Upper lobe of left lung (tissue), 6 donors: ENCODE measurements at regions not wholly inside any gene's neighbourhood (a gene's known extent, or its start where the extent isn't known, plus 50 kb on each side); places are given as distances from the start of the nearest gene placed in this dataset.

Source experiments
- ATAC-seq, 2 donors: fragments of 200-7000 bp; cut with Tn5 transposase; one replicate each; pipeline ENCODE4 v1.9.1; 2022; ENCODE audit warnings: mild to moderate bottlenecking in 2 of 2, moderate library complexity in 2 of 2; ENCODE audit not compliant: low FRiP score in 2 of 2
- DNase-seq, 2 donors: peaks; one replicate each; pipeline ENCODE4 v3.0.0-alpha.2; 2019 to 2020
- H3K27ac ChIP-seq, 4 donors: fragments of 200-600 bp; sonication (generic); one replicate each; pipeline ENCODE4 v1.5.1; 2016 to 2019
- H3K27me3 ChIP-seq, 4 donors: fragments of 200-600 bp; sonication (generic); one replicate each; pipeline ENCODE4 v1.5.1; 2017 to 2019
- H3K36me3 ChIP-seq, 4 donors: fragments of 200-600 bp; sonication (generic); one replicate each; pipeline ENCODE4 v1.5.1; 2016 to 2019
- H3K4me1 ChIP-seq, 4 donors: fragments of 200-600 bp; sonication (generic); one replicate each; pipeline ENCODE4 v1.5.1; 2018 to 2019
- H3K4me3 ChIP-seq, 4 donors: fragments of 200-600 bp; sonication (generic); one replicate each; pipeline ENCODE4 v1.5.1; 2017 to 2019; ENCODE audit warnings: mild to moderate bottlenecking in 2 of 4, moderate library complexity in 1 of 4
- H3K9me3 ChIP-seq, 4 donors: fragments of 200-600 bp; sonication (generic); one replicate each; pipeline ENCODE4 v1.5.1; 2018 to 2019
- CTCF ChIP-seq, 6 experiments: fragments of 450-650 bp in 4 of 6; fragments of 200-600 bp in 2 of 6; sonication (generic) in 2 of 6; IDR thresholded peaks; one replicate each; pipeline ENCODE4 v1.5.1; 2016 to 2019; ENCODE audit warnings: antibody characterized with exemption in 6 of 6
- EP300 ChIP-seq, 4 donors: sonication (generic); formaldehyde crosslinking; IDR thresholded peaks; one replicate each; pipeline ENCODE4 v1.5.1; 2017; ENCODE audit warnings: antibody characterized with exemption in 4 of 4, control low read depth in 2 of 4
- POLR2A ChIP-seq, 4 donors: fragments of 450-650 bp; IDR thresholded peaks; one replicate each; pipeline ENCODE4 v1.5.1; 2016 to 2017; ENCODE audit warnings: antibody characterized with exemption in 4 of 4, mild to moderate bottlenecking in 2 of 4
- POLR2AphosphoS5 ChIP-seq, 2 donors: sonication (generic); formaldehyde crosslinking; IDR thresholded peaks; one replicate each; pipeline ENCODE4 v1.5.1; 2017; ENCODE audit warnings: antibody characterized with exemption in 2 of 2
- WGBS, 2 donors: methylation state at CpG; one replicate each; pipeline ENCODE4 v1.1.5; 2017 to 2018; 5-methylcytosine and 5-hydroxymethylcytosine counted together
- donor health status: DM: no; HTN: no; CAD: no; lungs with moderate emphysema.
- donor health status: DM: no; HTN: yes; CAD: no; lungs with severe emphysema.

GRCh38 chr13:74444864-74445479 is 310.8 kb upstream of the KLF12 start:
- Histone ChIP-seq H3K9me3 (no peaks in the 10 kb centered on the region), H3K4me3 (no peak overlapping the region), H3K4me1 (no peaks in the 10 kb centered on the region), H3K36me3 (no peaks in the 10 kb centered on the region), H3K27me3 (no peaks in the 10 kb centered on the region), H3K27ac (no peak overlapping the region)
- no peak for TF ChIP-seq CTCF (IDR thresholded peaks at IDR 0.05)
- TF ChIP-seq POLR2AphosphoS5 (IDR thresholded peaks at IDR 0.05): no peak
- WGBS, 2 donors: 88% methylated on average over 1 of the region's 1 CpG
- DNase-seq (no peak), ATAC-seq (no peak)

- no peaks in the 10 kb centered on the region for H3K9me3 ChIP-seq
- no peaks in the 10 kb centered on the region for H3K36me3 ChIP-seq
- H3K27me3 ChIP-seq: no peaks in the 10 kb centered on the region
- no peak for DNase-seq
- H3K4me3 ChIP-seq: no peak overlapping the region
- H3K4me1 ChIP-seq: no peaks in the 10 kb centered on the region
- TF ChIP-seq CTCF (IDR thresholded peaks at IDR 0.05): no peak
- TF ChIP-seq POLR2AphosphoS5 (IDR thresholded peaks at IDR 0.05): no peak
- TF ChIP-seq POLR2A (IDR thresholded peaks at IDR 0.05): no peak
- no peak for TF ChIP-seq EP300 (IDR thresholded peaks at IDR 0.05)
- ATAC-seq: no peak
- no peak overlapping the region for H3K27ac ChIP-seq
- WGBS, 2 donors: 53 to 63% methylated on average over 6 of the region's 6 CpGs
Observed at GRCh38 chr13:74444161-74444571, 310.0 kb upstream of the KLF12 start.

GRCh38 chr13:74443631-74444030 is 309.4 kb upstream of the KLF12 start:
- WGBS, 2 donors: 17 to 19% methylated on average over 1 of the region's 1 CpG
- no peak for TF ChIP-seq POLR2AphosphoS5 (IDR thresholded peaks at IDR 0.05)
- TF ChIP-seq POLR2A (IDR thresholded peaks at IDR 0.05): no peak
- no peak for TF ChIP-seq EP300 (IDR thresholded peaks at IDR 0.05)
- no peak for TF ChIP-seq CTCF (IDR thresholded peaks at IDR 0.05)
- ATAC-seq (peak in 1 of 2 donors; percentile 80), DNase-seq (no peak)
- Histone ChIP-seq H3K27ac (no peak overlapping the region), H3K27me3 (no peaks in the 10 kb centered on the region), H3K4me3 (no peak overlapping the region), H3K9me3 (no peaks in the 10 kb centered on the region), H3K36me3 (no peaks in the 10 kb centered on the region), H3K4me1 (no peaks in the 10 kb centered on the region)

GRCh38 chr13:74442751-74443150 is 308.5 kb upstream of the KLF12 start:
- no peaks in the 10 kb centered on the region for H3K27me3 ChIP-seq
- H3K4me3 ChIP-seq: no peak overlapping the region
- H3K4me1 ChIP-seq: no peaks in the 10 kb centered on the region
- H3K27ac ChIP-seq: no peak overlapping the region
- H3K36me3 ChIP-seq: no peaks in the 10 kb centered on the region
- no peak for TF ChIP-seq POLR2AphosphoS5 (IDR thresholded peaks at IDR 0.05)
- no peak for TF ChIP-seq EP300 (IDR thresholded peaks at IDR 0.05)
- TF ChIP-seq POLR2A (IDR thresholded peaks at IDR 0.05): no peak
- no peak for TF ChIP-seq CTCF (IDR thresholded peaks at IDR 0.05)
- 57 to 67% methylated on average over 5 of the region's 5 CpGs for WGBS, 2 donors
- no peak for DNase-seq
- no peaks in the 10 kb centered on the region for H3K9me3 ChIP-seq
- no peak for ATAC-seq

- 55 to 67% methylated on average over 3 of the region's 3 CpGs for WGBS, 2 donors
- Histone ChIP-seq H3K27ac (no peak overlapping the region), H3K4me3 (no peak overlapping the region), H3K27me3 (no peaks in the 10 kb centered on the region), H3K36me3 (no peaks in the 10 kb centered on the region), H3K4me1 (no peaks in the 10 kb centered on the region), H3K9me3 (no peaks in the 10 kb centered on the region)
- TF ChIP-seq CTCF (IDR thresholded peaks at IDR 0.05) (no peak), POLR2A (IDR thresholded peaks at IDR 0.05) (no peak), POLR2AphosphoS5 (IDR thresholded peaks at IDR 0.05) (no peak), EP300 (IDR thresholded peaks at IDR 0.05) (no peak)
- no peak for ATAC-seq
- DNase-seq: no peak
Observed at GRCh38 chr13:74438901-74439300, 304.7 kb upstream of the KLF12 start.
